GM12892 (cell line): ENCODE measurements at regions not wholly inside any gene's neighbourhood (a gene's known extent, or its start where the extent isn't known, plus 50 kb on each side); places are given as distances from the start of the nearest gene placed in this dataset.

Experiments
- POLR2A ChIP-seq: IDR thresholded peaks from 2 replicates; pipeline ENCODE4 v1.6.1; 2011; ENCODE audit warnings: low read depth, low read length, control low read depth
- POLR2AphosphoS5 ChIP-seq: IDR thresholded peaks from 2 replicates; pipeline ENCODE4 v1.6.1; 2011; ENCODE audit warnings: low read depth, low read length, control low read depth
- TAF1 ChIP-seq: IDR thresholded peaks from 2 replicates; pipeline ENCODE4 v1.6.1; 2011; ENCODE audit warnings: low read depth, mild to moderate bottlenecking, control low read depth, low read length, borderline replicate concordance

DNA sequence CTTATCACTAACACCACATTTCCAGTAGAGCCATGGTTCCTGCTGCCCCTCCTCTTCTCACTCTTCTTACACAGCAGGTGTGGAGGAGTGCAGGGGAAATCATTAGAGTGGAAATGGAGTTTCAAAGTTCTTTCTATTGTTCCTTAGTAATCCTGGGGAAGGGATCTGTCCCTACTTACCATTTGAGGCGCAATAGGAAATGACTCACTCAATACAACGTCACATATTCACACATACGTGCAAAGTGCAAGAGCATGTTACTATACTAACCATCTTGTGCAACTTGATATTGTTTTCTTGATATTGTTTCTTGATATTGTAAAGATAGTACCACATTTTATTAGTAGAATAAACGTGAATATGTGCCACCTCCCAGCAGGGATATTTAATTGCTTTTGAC, 1010.2 kb downstream of the DNAJB9 start:
- TF ChIP-seq POLR2AphosphoS5 (no peak), POLR2A (no peak), TAF1 (no peak)
